GM23338 (cell line): ENCODE measurements at regions not wholly inside any gene's neighbourhood (a gene's known extent, or its start where the extent isn't known, plus 50 kb on each side); places are given as distances from the start of the nearest gene placed in this dataset.

ENCODE experiments used
- ATAC-seq: fragments of 200-7000 bp; cut with Tn5 transposase; 3 replicates; pipeline ENCODE4 v1.9.1; 2020
- DNase-seq: peaks from one replicate; pipeline ENCODE4 v3.0.0-alpha.2; 2015; ENCODE audit warnings: low spot score
- H2AFZ ChIP-seq: fragments of 200-600 bp; sonication (generic); 2 replicates; pipeline ENCODE4 v1.8.0; 2016; ENCODE audit warnings: antibody characterized with exemption, mild to moderate bottlenecking, moderate library complexity
- H3F3A ChIP-seq: fragments of 200-600 bp; sonication (generic); replicated peaks from 2 replicates; pipeline ENCODE4 v1.8.0; 2017; ENCODE audit warnings: antibody characterized with exemption, mixed run types, low read depth
- H3K27ac ChIP-seq: fragments of 200-600 bp; sonication (generic); 2 replicates; pipeline ENCODE4 v1.6.1; 2016; ENCODE audit warnings: low read depth
- H3K27me3 ChIP-seq: fragments of 200-600 bp; sonication (generic); 2 replicates; pipeline ENCODE4 v1.8.0; 2016; ENCODE audit warnings: mild to moderate bottlenecking, mixed run types, moderate library complexity; ENCODE audit not compliant: insufficient read depth
- H3K36me3 ChIP-seq: fragments of 200-600 bp; sonication (generic); 2 replicates; pipeline ENCODE4 v1.8.0; 2016; ENCODE audit warnings: mild to moderate bottlenecking; ENCODE audit not compliant: insufficient read depth
- H3K4me1 ChIP-seq: fragments of 200-600 bp; sonication (generic); 2 replicates; pipeline ENCODE4 v1.8.0; 2016; ENCODE audit warnings: mild to moderate bottlenecking, moderate library complexity; ENCODE audit not compliant: insufficient read depth
- H3K4me2 ChIP-seq: fragments of 200-600 bp; sonication (generic); 2 replicates; pipeline ENCODE4 v1.7.1; 2017; ENCODE audit warnings: mixed run types
- H3K4me3 ChIP-seq: fragments of 200-600 bp; sonication (generic); 2 replicates; pipeline ENCODE4 v1.6.1; 2016; ENCODE audit warnings: mixed run types
- H3K79me2 ChIP-seq: fragments of 200-600 bp; sonication (generic); replicated peaks from 2 replicates; pipeline ENCODE4 v1.8.0; 2017; ENCODE audit warnings: mild to moderate bottlenecking; ENCODE audit not compliant: insufficient read depth
- H3K9me2 ChIP-seq: fragments of 200-600 bp; sonication (generic); 2 replicates; pipeline ENCODE4 v1.8.0; 2017; ENCODE audit not compliant: insufficient read depth
- H4K20me1 ChIP-seq: fragments of 200-600 bp; sonication (generic); replicated peaks from 2 replicates; pipeline ENCODE4 v1.8.0; 2017; ENCODE audit warnings: mild to moderate bottlenecking; ENCODE audit not compliant: insufficient read depth
- H3K27ac Mint-ChIP-seq: 2 replicates; pipeline ENCODE4 v1.8.0; 2020; ENCODE audit warnings: inconsistent platforms, mild to moderate bottlenecking, moderate library complexity, mixed read lengths
- H3K27me3 Mint-ChIP-seq: 3 replicates; pipeline ENCODE4 v1.8.0; 2022; ENCODE audit warnings: low read depth, mild to moderate bottlenecking, moderate library complexity, mixed read lengths, inconsistent platforms; ENCODE audit not compliant: insufficient read depth, poor library complexity
- H3K36me3 Mint-ChIP-seq: 3 replicates; pipeline ENCODE4 v1.8.0; 2021; ENCODE audit warnings: low read depth, mild to moderate bottlenecking, inconsistent platforms, moderate library complexity, mixed read lengths
- H3K4me1 Mint-ChIP-seq: 3 replicates; pipeline ENCODE4 v1.8.0; 2020; ENCODE audit warnings: mild to moderate bottlenecking, inconsistent platforms, mixed read lengths
- H3K4me3 Mint-ChIP-seq: 3 replicates; pipeline ENCODE4 v1.8.0; 2021; ENCODE audit warnings: moderate library complexity, mild to moderate bottlenecking, inconsistent platforms, mixed read lengths
- H3K9me3 Mint-ChIP-seq: 3 replicates; pipeline ENCODE4 v1.8.0; 2020; ENCODE audit warnings: moderate library complexity, mild to moderate bottlenecking, inconsistent platforms, mixed read lengths
- CREB1 ChIP-seq: fragments of 250-450 bp; sonication (Bioruptor Pico); IDR thresholded peaks from 2 replicates; pipeline ENCODE4 v1.5.0; 2020; ENCODE audit warnings: low read depth, mild to moderate bottlenecking, moderate library complexity
- CTCF ChIP-seq, 2 experiments: fragments of 200-600 bp in 1 of 2; sonication (generic) in 1 of 2; conservative IDR thresholded peaks; 2 replicates each; pipeline versions ENCODE4 v1.5.1 to v1.6.1; 2016 to 2017; ENCODE audit warnings: antibody characterized with exemption in 2 of 2, low read depth in 2 of 2, mild to moderate bottlenecking in 2 of 2, moderate library complexity in 1 of 2
- ETS1 ChIP-seq: IDR thresholded peaks from 2 replicates; pipeline ENCODE4 v1.6.1; 2016; ENCODE audit warnings: antibody characterized with exemption
- EZH2 ChIP-seq: fragments of 200-600 bp; sonication (generic); IDR thresholded peaks from one replicate; pipeline ENCODE4 v1.8.0; 2017; ENCODE audit warnings: antibody characterized with exemption, mild to moderate bottlenecking, low read depth; ENCODE audit not compliant: unreplicated experiment
- EZH2phosphoT487 ChIP-seq: fragments of 200-600 bp; sonication (generic); IDR thresholded peaks from one replicate; pipeline ENCODE4 v1.8.1; 2018; ENCODE audit warnings: antibody characterized with exemption; ENCODE audit not compliant: unreplicated experiment
- JUNB ChIP-seq: IDR thresholded peaks from one replicate; pipeline ENCODE4 v1.6.1; 2016; ENCODE audit warnings: antibody characterized with exemption; ENCODE audit not compliant: unreplicated experiment
- NANOG ChIP-seq: IDR thresholded peaks from 2 replicates; pipeline ENCODE4 v1.6.1; 2016; ENCODE audit warnings: antibody characterized with exemption, borderline replicate concordance
- POLR2AphosphoS5 ChIP-seq: IDR thresholded peaks from 2 replicates; pipeline ENCODE4 v1.6.1; 2016; ENCODE audit warnings: antibody characterized with exemption, low read depth
- STAT1 ChIP-seq: IDR thresholded peaks from one replicate; pipeline ENCODE4 v1.6.1; 2016; ENCODE audit warnings: antibody characterized with exemption; ENCODE audit not compliant: unreplicated experiment
- ZNF114 ChIP-seq: fragments of 250-450 bp; sonication (Bioruptor Pico); IDR thresholded peaks from 2 replicates; pipeline ENCODE4 v1.5.0; 2020; ENCODE audit warnings: mild to moderate bottlenecking, moderate library complexity
- ZNF331 ChIP-seq: fragments of 250-450 bp; sonication (Bioruptor Pico); IDR thresholded peaks from 2 replicates; pipeline ENCODE4 v1.5.0; 2020; ENCODE audit warnings: low read depth, mild to moderate bottlenecking, moderate library complexity
- TF ChIP-seq, protein P1 (sequence below): fragments of 250-450 bp; sonication (Bioruptor Pico); IDR thresholded peaks from 2 replicates; pipeline ENCODE4 v1.5.0; 2020; ENCODE audit warnings: mild to moderate bottlenecking, moderate library complexity
- TF ChIP-seq, protein P2 (sequence below): IDR thresholded peaks from one replicate; pipeline ENCODE4 v1.6.1; 2018; ENCODE audit warnings: antibody characterized with exemption; ENCODE audit not compliant: unreplicated experiment

- H3K36me3 ChIP-seq = no peaks in the 10 kb centered on the region
- peaks cover 16% of the 10 kb centered on the region for H3K4me1 ChIP-seq
- Mint-ChIP-seq H3K4me3 (no peak overlapping the region), H3K9me3 (no peaks in the 10 kb centered on the region), H3K27me3 (peaks cover 5% of the 10 kb centered on the region), H3K36me3 (no peaks in the 10 kb centered on the region), H3K27ac (no peak overlapping the region), H3K4me1 (peaks cover 22% of the 10 kb centered on the region)
- no peak overlapping the region for H3K4me2 ChIP-seq
- no peaks in the 10 kb centered on the region for H3K27me3 ChIP-seq
- no peak overlapping the region for H3K27ac ChIP-seq
- H3K4me3 ChIP-seq = no peak overlapping the region
- H4K20me1 ChIP-seq = no peaks in the 10 kb centered on the region
- H3F3A ChIP-seq = no peaks in the 10 kb centered on the region
- no peak overlapping the region for H2AFZ ChIP-seq
- H3K9me2 ChIP-seq = no peaks in the 10 kb centered on the region
- TF ChIP-seq ZNF331 (no peak), JUNB (no peak), ZNF114 (CRISPR knock-in tag) (no peak), EZH2phosphoT487 (no peak), CREB1 (no peak), ETS1 (no peak), EZH2 (no peak), STAT1 (no peak), NANOG (no peak), POLR2AphosphoS5 (no peak), CTCF (conservative IDR thresholded peaks at IDR 0.05; ENCODE audit: low read depth in 2 of 2) (no peak)
- TF ChIP-seq, protein P1, sequence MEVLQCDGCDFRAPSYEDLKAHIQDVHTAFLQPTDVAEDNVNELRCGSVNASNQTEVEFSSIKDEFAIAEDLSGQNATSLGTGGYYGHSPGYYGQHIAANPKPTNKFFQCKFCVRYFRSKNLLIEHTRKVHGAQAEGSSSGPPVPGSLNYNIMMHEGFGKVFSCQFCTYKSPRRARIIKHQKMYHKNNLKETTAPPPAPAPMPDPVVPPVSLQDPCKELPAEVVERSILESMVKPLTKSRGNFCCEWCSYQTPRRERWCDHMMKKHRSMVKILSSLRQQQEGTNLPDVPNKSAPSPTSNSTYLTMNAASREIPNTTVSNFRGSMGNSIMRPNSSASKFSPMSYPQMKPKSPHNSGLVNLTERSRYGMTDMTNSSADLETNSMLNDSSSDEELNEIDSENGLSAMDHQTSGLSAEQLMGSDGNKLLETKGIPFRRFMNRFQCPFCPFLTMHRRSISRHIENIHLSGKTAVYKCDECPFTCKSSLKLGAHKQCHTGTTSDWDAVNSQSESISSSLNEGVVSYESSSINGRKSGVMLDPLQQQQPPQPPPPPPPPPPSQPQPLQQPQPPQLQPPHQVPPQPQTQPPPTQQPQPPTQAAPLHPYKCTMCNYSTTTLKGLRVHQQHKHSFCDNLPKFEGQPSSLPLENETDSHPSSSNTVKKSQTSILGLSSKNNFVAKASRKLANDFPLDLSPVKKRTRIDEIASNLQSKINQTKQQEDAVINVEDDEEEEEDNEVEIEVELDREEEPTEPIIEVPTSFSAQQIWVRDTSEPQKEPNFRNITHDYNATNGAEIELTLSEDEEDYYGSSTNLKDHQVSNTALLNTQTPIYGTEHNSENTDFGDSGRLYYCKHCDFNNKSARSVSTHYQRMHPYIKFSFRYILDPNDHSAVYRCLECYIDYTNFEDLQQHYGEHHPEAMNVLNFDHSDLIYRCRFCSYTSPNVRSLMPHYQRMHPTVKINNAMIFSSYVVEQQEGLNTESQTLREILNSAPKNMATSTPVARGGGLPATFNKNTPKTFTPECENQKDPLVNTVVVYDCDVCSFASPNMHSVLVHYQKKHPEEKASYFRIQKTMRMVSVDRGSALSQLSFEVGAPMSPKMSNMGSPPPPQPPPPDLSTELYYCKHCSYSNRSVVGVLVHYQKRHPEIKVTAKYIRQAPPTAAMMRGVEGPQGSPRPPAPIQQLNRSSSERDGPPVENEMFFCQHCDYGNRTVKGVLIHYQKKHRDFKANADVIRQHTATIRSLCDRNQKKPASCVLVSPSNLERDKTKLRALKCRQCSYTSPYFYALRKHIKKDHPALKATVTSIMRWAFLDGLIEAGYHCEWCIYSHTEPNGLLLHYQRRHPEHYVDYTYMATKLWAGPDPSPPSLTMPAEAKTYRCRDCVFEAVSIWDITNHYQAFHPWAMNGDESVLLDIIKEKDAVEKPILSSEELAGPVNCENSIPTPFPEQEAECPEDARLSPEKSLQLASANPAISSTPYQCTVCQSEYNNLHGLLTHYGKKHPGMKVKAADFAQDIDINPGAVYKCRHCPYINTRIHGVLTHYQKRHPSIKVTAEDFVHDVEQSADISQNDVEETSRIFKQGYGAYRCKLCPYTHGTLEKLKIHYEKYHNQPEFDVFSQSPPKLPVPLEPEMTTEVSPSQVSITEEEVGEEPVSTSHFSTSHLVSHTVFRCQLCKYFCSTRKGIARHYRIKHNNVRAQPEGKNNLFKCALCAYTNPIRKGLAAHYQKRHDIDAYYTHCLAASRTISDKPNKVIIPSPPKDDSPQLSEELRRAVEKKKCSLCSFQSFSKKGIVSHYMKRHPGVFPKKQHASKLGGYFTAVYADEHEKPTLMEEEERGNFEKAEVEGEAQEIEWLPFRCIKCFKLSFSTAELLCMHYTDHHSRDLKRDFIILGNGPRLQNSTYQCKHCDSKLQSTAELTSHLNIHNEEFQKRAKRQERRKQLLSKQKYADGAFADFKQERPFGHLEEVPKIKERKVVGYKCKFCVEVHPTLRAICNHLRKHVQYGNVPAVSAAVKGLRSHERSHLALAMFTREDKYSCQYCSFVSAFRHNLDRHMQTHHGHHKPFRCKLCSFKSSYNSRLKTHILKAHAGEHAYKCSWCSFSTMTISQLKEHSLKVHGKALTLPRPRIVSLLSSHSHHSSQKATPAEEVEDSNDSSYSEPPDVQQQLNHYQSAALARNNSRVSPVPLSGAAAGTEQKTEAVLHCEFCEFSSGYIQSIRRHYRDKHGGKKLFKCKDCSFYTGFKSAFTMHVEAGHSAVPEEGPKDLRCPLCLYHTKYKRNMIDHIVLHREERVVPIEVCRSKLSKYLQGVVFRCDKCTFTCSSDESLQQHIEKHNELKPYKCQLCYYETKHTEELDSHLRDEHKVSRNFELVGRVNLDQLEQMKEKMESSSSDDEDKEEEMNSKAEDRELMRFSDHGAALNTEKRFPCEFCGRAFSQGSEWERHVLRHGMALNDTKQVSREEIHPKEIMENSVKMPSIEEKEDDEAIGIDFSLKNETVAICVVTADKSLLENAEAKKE (CRISPR knock-in tag) = no peak
- TF ChIP-seq, protein P2, sequence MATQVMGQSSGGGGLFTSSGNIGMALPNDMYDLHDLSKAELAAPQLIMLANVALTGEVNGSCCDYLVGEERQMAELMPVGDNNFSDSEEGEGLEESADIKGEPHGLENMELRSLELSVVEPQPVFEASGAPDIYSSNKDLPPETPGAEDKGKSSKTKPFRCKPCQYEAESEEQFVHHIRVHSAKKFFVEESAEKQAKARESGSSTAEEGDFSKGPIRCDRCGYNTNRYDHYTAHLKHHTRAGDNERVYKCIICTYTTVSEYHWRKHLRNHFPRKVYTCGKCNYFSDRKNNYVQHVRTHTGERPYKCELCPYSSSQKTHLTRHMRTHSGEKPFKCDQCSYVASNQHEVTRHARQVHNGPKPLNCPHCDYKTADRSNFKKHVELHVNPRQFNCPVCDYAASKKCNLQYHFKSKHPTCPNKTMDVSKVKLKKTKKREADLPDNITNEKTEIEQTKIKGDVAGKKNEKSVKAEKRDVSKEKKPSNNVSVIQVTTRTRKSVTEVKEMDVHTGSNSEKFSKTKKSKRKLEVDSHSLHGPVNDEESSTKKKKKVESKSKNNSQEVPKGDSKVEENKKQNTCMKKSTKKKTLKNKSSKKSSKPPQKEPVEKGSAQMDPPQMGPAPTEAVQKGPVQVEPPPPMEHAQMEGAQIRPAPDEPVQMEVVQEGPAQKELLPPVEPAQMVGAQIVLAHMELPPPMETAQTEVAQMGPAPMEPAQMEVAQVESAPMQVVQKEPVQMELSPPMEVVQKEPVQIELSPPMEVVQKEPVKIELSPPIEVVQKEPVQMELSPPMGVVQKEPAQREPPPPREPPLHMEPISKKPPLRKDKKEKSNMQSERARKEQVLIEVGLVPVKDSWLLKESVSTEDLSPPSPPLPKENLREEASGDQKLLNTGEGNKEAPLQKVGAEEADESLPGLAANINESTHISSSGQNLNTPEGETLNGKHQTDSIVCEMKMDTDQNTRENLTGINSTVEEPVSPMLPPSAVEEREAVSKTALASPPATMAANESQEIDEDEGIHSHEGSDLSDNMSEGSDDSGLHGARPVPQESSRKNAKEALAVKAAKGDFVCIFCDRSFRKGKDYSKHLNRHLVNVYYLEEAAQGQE = no peak
- DNase-seq (no peak), ATAC-seq (no peak)
- no peaks in the 10 kb centered on the region for H3K79me2 ChIP-seq
Observed at GRCh38 chr1:56380531-56380930, 198.8 kb downstream of the PLPP3 start.
